ENCODE measurements at regions not wholly inside any gene's neighbourhood (a gene's known extent, or its start where the extent isn't known, plus 50 kb on each side); places are given as distances from the start of the nearest gene placed in this dataset.

GRCh38 chr3:72579581-72580245, 268.5 kb downstream of the SHQ1 start:
- no peak overlapping the region for H3K4me3 Mint-ChIP-seq (ENCODE audit: low read depth)

GRCh38 chr3:72579191-72579580, 269.1 kb downstream of the SHQ1 start:
- intact Hi-C loops (cut with micrococcal nuclease) = no loop called here
- Mint-ChIP-seq H3K9me3 (no peaks in the 10 kb centered on the region), H3K27me3 (ENCODE audit: low read depth) (peaks cover 3% of the 10 kb centered on the region), H3K36me3 (ENCODE audit: low read depth) (no peaks in the 10 kb centered on the region), H3K4me3 (ENCODE audit: low read depth) (no peak overlapping the region), H3K4me1 (ENCODE audit: low read depth) (peaks cover 9% of the 10 kb centered on the region), H3K27ac (peak overlapping the region; percentile 8)
- no peak for DNase-seq (ENCODE audit: low spot score)

More at GRCh38 chr3:72579581-72580245, 268.5 kb downstream of the SHQ1 start:
- intact Hi-C loops (cut with micrococcal nuclease) = loop anchor here (5.0 kb wide), 1 partner anchor 42 kb away; no protein-coding TSS in a partner anchor
- Mint-ChIP-seq H3K36me3 (ENCODE audit: low read depth) (no peaks in the 10 kb centered on the region), H3K4me1 (ENCODE audit: low read depth) (peaks cover 9% of the 10 kb centered on the region), H3K27me3 (ENCODE audit: low read depth) (peaks cover 3% of the 10 kb centered on the region), H3K27ac (peak overlapping the region; percentile 46), H3K9me3 (no peaks in the 10 kb centered on the region)
- DNase-seq (ENCODE audit: low spot score) = no peak

GRCh38 chr3:72577190-72577589, 271.1 kb downstream of the SHQ1 start:
- intact Hi-C loops (cut with micrococcal nuclease) = no loop called here
- Mint-ChIP-seq H3K4me1 (ENCODE audit: low read depth) (peaks cover 8% of the 10 kb centered on the region), H3K27ac (no peak overlapping the region), H3K9me3 (no peaks in the 10 kb centered on the region), H3K4me3 (ENCODE audit: low read depth) (no peak overlapping the region), H3K36me3 (ENCODE audit: low read depth) (no peaks in the 10 kb centered on the region), H3K27me3 (ENCODE audit: low read depth) (peaks cover 3% of the 10 kb centered on the region)
- no peak for DNase-seq (ENCODE audit: low spot score)

- Mint-ChIP-seq H3K4me1 (ENCODE audit: low read depth) (peaks cover 8% of the 10 kb centered on the region), H3K27me3 (ENCODE audit: low read depth) (peaks cover 3% of the 10 kb centered on the region)
These were observed 271.7 kb downstream of the SHQ1 start for GRCh38 chr3:72576563-72576962.

GRCh38 chr3:72574144-72574543, 274.1 kb downstream of the SHQ1 start:
- H3K27ac Mint-ChIP-seq = no peak overlapping the region
- no peaks in the 10 kb centered on the region for H3K9me3 Mint-ChIP-seq
- no peak overlapping the region for H3K4me3 Mint-ChIP-seq (ENCODE audit: low read depth)
- no peak for DNase-seq (ENCODE audit: low spot score)
- intact Hi-C loops (cut with micrococcal nuclease) = no loop called here
- no peaks in the 10 kb centered on the region for H3K36me3 Mint-ChIP-seq (ENCODE audit: low read depth)
- no peaks in the 10 kb centered on the region for H3K27me3 Mint-ChIP-seq (ENCODE audit: low read depth)
- H3K4me1 Mint-ChIP-seq (ENCODE audit: low read depth) = peaks cover under 1% of the 10 kb centered on the region

More at GRCh38 chr3:72576563-72576962, 271.7 kb downstream of the SHQ1 start:
- no peak overlapping the region for H3K27ac Mint-ChIP-seq
- H3K9me3 Mint-ChIP-seq = no peaks in the 10 kb centered on the region
- H3K4me3 Mint-ChIP-seq (ENCODE audit: low read depth) = no peak overlapping the region
- no peak for DNase-seq (ENCODE audit: low spot score)
- H3K36me3 Mint-ChIP-seq (ENCODE audit: low read depth) = no peaks in the 10 kb centered on the region
- intact Hi-C loops (cut with micrococcal nuclease) = no loop called here

GRCh38 chr3:72573051-72573450, 275.2 kb downstream of the SHQ1 start:
- intact Hi-C loops (cut with micrococcal nuclease) = no loop called here
- no peaks in the 10 kb centered on the region for H3K4me1 Mint-ChIP-seq (ENCODE audit: low read depth)

GRCh38 chr3:72572489-72573007, 275.7 kb downstream of the SHQ1 start:
- no peaks in the 10 kb centered on the region for H3K27me3 Mint-ChIP-seq (ENCODE audit: low read depth)
- no peaks in the 10 kb centered on the region for H3K9me3 Mint-ChIP-seq
- no peak overlapping the region for H3K27ac Mint-ChIP-seq
- no peaks in the 10 kb centered on the region for H3K4me1 Mint-ChIP-seq (ENCODE audit: low read depth)
- no peak for DNase-seq (ENCODE audit: low spot score)
- H3K36me3 Mint-ChIP-seq (ENCODE audit: low read depth) = no peaks in the 10 kb centered on the region
- intact Hi-C loops (cut with micrococcal nuclease) = no loop called here
- no peak overlapping the region for H3K4me3 Mint-ChIP-seq (ENCODE audit: low read depth)

More at GRCh38 chr3:72573051-72573450, 275.2 kb downstream of the SHQ1 start:
- Mint-ChIP-seq H3K27me3 (ENCODE audit: low read depth) (no peaks in the 10 kb centered on the region), H3K9me3 (no peaks in the 10 kb centered on the region), H3K4me3 (ENCODE audit: low read depth) (no peak overlapping the region), H3K36me3 (ENCODE audit: low read depth) (no peaks in the 10 kb centered on the region), H3K27ac (no peak overlapping the region)
- no peak for DNase-seq (ENCODE audit: low spot score)

GRCh38 chr3:72571638-72572114, 276.6 kb downstream of the SHQ1 start:
- intact Hi-C loops (cut with micrococcal nuclease) = no loop called here
- DNase-seq (ENCODE audit: low spot score) = no peak
- Mint-ChIP-seq H3K36me3 (ENCODE audit: low read depth) (no peaks in the 10 kb centered on the region), H3K4me1 (ENCODE audit: low read depth) (no peaks in the 10 kb centered on the region), H3K27ac (no peak overlapping the region), H3K9me3 (no peaks in the 10 kb centered on the region), H3K4me3 (ENCODE audit: low read depth) (no peak overlapping the region), H3K27me3 (ENCODE audit: low read depth) (no peaks in the 10 kb centered on the region)

- Mint-ChIP-seq H3K9me3 (no peaks in the 10 kb centered on the region), H3K36me3 (ENCODE audit: low read depth) (no peaks in the 10 kb centered on the region), H3K27ac (no peak overlapping the region), H3K4me3 (ENCODE audit: low read depth) (no peak overlapping the region), H3K4me1 (ENCODE audit: low read depth) (no peaks in the 10 kb centered on the region), H3K27me3 (ENCODE audit: low read depth) (no peaks in the 10 kb centered on the region)
- intact Hi-C loops (cut with micrococcal nuclease) = no loop called here
- DNase-seq (ENCODE audit: low spot score) = no peak
These were observed 277.2 kb downstream of the SHQ1 start for GRCh38 chr3:72571052-72571451.

GRCh38 chr3:72569754-72570440, 278.3 kb downstream of the SHQ1 start:
- no peaks in the 10 kb centered on the region for H3K4me1 Mint-ChIP-seq (ENCODE audit: low read depth)
- no peaks in the 10 kb centered on the region for H3K9me3 Mint-ChIP-seq
- H3K27me3 Mint-ChIP-seq (ENCODE audit: low read depth) = no peaks in the 10 kb centered on the region
- intact Hi-C loops (cut with micrococcal nuclease) = no loop called here
- no peak for DNase-seq (ENCODE audit: low spot score)
- no peak overlapping the region for H3K27ac Mint-ChIP-seq
- H3K36me3 Mint-ChIP-seq (ENCODE audit: low read depth) = no peaks in the 10 kb centered on the region
- H3K4me3 Mint-ChIP-seq (ENCODE audit: low read depth) = no peak overlapping the region

GRCh38 chr3:72568083-72568482, 280.2 kb downstream of the SHQ1 start:
- no peak overlapping the region for H3K27ac Mint-ChIP-seq
- no peaks in the 10 kb centered on the region for H3K36me3 Mint-ChIP-seq (ENCODE audit: low read depth)
- intact Hi-C loops (cut with micrococcal nuclease) = no loop called here
- no peaks in the 10 kb centered on the region for H3K9me3 Mint-ChIP-seq
- no peaks in the 10 kb centered on the region for H3K4me1 Mint-ChIP-seq (ENCODE audit: low read depth)
- H3K4me3 Mint-ChIP-seq (ENCODE audit: low read depth) = no peak overlapping the region
- H3K27me3 Mint-ChIP-seq (ENCODE audit: low read depth) = no peaks in the 10 kb centered on the region
- DNase-seq (ENCODE audit: low spot score) = no peak

- no peak overlapping the region for H3K4me3 Mint-ChIP-seq (ENCODE audit: low read depth)
- H3K27me3 Mint-ChIP-seq (ENCODE audit: low read depth) = no peaks in the 10 kb centered on the region
- H3K36me3 Mint-ChIP-seq (ENCODE audit: low read depth) = no peaks in the 10 kb centered on the region
- intact Hi-C loops (cut with micrococcal nuclease) = no loop called here
- H3K4me1 Mint-ChIP-seq (ENCODE audit: low read depth) = no peaks in the 10 kb centered on the region
- no peak overlapping the region for H3K27ac Mint-ChIP-seq
- DNase-seq (ENCODE audit: low spot score) = no peak
- H3K9me3 Mint-ChIP-seq = no peaks in the 10 kb centered on the region
These were observed 280.8 kb downstream of the SHQ1 start for GRCh38 chr3:72567474-72567873.

- Mint-ChIP-seq H3K4me1 (ENCODE audit: low read depth) (no peaks in the 10 kb centered on the region), H3K4me3 (ENCODE audit: low read depth) (no peak overlapping the region), H3K27me3 (ENCODE audit: low read depth) (no peaks in the 10 kb centered on the region), H3K9me3 (no peaks in the 10 kb centered on the region), H3K36me3 (ENCODE audit: low read depth) (no peaks in the 10 kb centered on the region), H3K27ac (no peak overlapping the region)
- intact Hi-C loops (cut with micrococcal nuclease) = no loop called here
- DNase-seq (ENCODE audit: low spot score) = no peak
These were observed 282.7 kb downstream of the SHQ1 start for GRCh38 chr3:72565593-72565992.

All from activated T-helper 2 cell treated with anti-CD3 and anti-CD28 coated beads, Interferon-gamma antibody, Interleukin-2, Interleukin-4, amounts not matched to agents 10 μg/mL and 5 μg/mL and 100 μg/mL, durations not matched to agents 14 hours and 24 hours and 36 hours (primary cell).